Activated CD4-positive, alpha-beta memory T cell treated with anti-CD3 and anti-CD28 coated beads for 36 hours (primary cell): ENCODE measurements at regions not wholly inside any gene's neighbourhood (a gene's known extent, or its start where the extent isn't known, plus 50 kb on each side); places are given as distances from the start of the nearest gene placed in this dataset.

ENCODE experiments used
- CTCF ChIA-PET: fragments of 350-600 bp; sonication (Branson Sonifier 250); formaldehyde crosslinking; loops from one replicate; lab custom pipeline; 2021; ENCODE audit warnings: antibody characterized with exemption, inconsistent platforms; lab: Charles Lee
- POLR2A ChIA-PET: fragments of 350-600 bp; sonication (Branson Sonifier 250); formaldehyde crosslinking; loops from one replicate; lab custom pipeline; 2021; ENCODE audit warnings: antibody characterized with exemption; lab: Charles Lee
- DNase-seq: peaks from one replicate; pipeline ENCODE4 v3.0.0-alpha.2; 2020
- H3K27ac Mint-ChIP-seq: one replicate; pipeline ENCODE4 v1.8.0; 2021; ENCODE audit warnings: mixed read lengths
- H3K27me3 Mint-ChIP-seq: one replicate; pipeline ENCODE4 v1.8.0; 2021; ENCODE audit warnings: mixed read lengths
- H3K36me3 Mint-ChIP-seq: one replicate; pipeline ENCODE4 v1.8.0; 2021; ENCODE audit warnings: mixed read lengths
- H3K4me1 Mint-ChIP-seq: one replicate; pipeline ENCODE4 v1.8.0; 2021; ENCODE audit warnings: low read depth, mixed read lengths
- H3K4me3 Mint-ChIP-seq: one replicate; pipeline ENCODE4 v1.8.0; 2021; ENCODE audit warnings: mild to moderate bottlenecking, mixed read lengths
- H3K9me3 Mint-ChIP-seq: one replicate; pipeline ENCODE4 v1.8.0; 2021; ENCODE audit warnings: mixed read lengths
- intact Hi-C: fragments of 100-400 bp; cut with micrococcal nuclease; formaldehyde crosslinking; loops from one replicate; pipeline ENCODE4 v1.15.1; 2023

- no peaks in the 10 kb centered on the region for H3K36me3 Mint-ChIP-seq
- POLR2A ChIA-PET, result no interaction called here
- no peaks in the 10 kb centered on the region for H3K27me3 Mint-ChIP-seq
- intact Hi-C loops, result no loop called here
- no peak overlapping the region for H3K27ac Mint-ChIP-seq
- no peak for DNase-seq
- H3K9me3 Mint-ChIP-seq, result peaks cover 40% of the 10 kb centered on the region
- no peak overlapping the region for H3K4me3 Mint-ChIP-seq
- no peaks in the 10 kb centered on the region for H3K4me1 Mint-ChIP-seq
- CTCF ChIA-PET, result no interaction called here
These were observed 1094.9 kb upstream of the AUTS2 start for GRCh38 chr7:68503400-68503799.

GRCh38 chr7:68504716-68505115 is 1093.6 kb upstream of the AUTS2 start:
- Mint-ChIP-seq H3K27me3 (no peaks in the 10 kb centered on the region), H3K36me3 (no peaks in the 10 kb centered on the region), H3K4me1 (no peaks in the 10 kb centered on the region), H3K4me3 (no peak overlapping the region), H3K9me3 (peaks cover 52% of the 10 kb centered on the region), H3K27ac (no peak overlapping the region)
- no peak for DNase-seq
- ChIA-PET CTCF (no interaction called here), POLR2A (no interaction called here)
- intact Hi-C loops, result no loop called here

GRCh38 chr7:68505721-68506120 is 1092.6 kb upstream of the AUTS2 start:
- Mint-ChIP-seq H3K4me1 (no peaks in the 10 kb centered on the region), H3K9me3 (peaks cover 61% of the 10 kb centered on the region), H3K4me3 (no peak overlapping the region), H3K27me3 (no peaks in the 10 kb centered on the region), H3K27ac (no peak overlapping the region), H3K36me3 (no peaks in the 10 kb centered on the region)
- POLR2A ChIA-PET, result no interaction called here
- CTCF ChIA-PET, result no interaction called here
- no peak for DNase-seq
- intact Hi-C loops, result no loop called here

- H3K9me3 Mint-ChIP-seq, result peaks cover 54% of the 10 kb centered on the region
- intact Hi-C loops, result no loop called here
- H3K4me1 Mint-ChIP-seq, result no peaks in the 10 kb centered on the region
- no peaks in the 10 kb centered on the region for H3K36me3 Mint-ChIP-seq
- ChIA-PET CTCF (no interaction called here), POLR2A (no interaction called here)
- DNase-seq, result no peak
- H3K27me3 Mint-ChIP-seq, result no peaks in the 10 kb centered on the region
- no peak overlapping the region for H3K4me3 Mint-ChIP-seq
- no peak overlapping the region for H3K27ac Mint-ChIP-seq
These were observed 1090.6 kb upstream of the AUTS2 start for GRCh38 chr7:68507668-68508067.

- no peaks in the 10 kb centered on the region for H3K27me3 Mint-ChIP-seq
- no peaks in the 10 kb centered on the region for H3K36me3 Mint-ChIP-seq
- ChIA-PET CTCF (no interaction called here), POLR2A (no interaction called here)
- DNase-seq, result no peak
- H3K4me3 Mint-ChIP-seq, result no peak overlapping the region
- H3K4me1 Mint-ChIP-seq, result no peaks in the 10 kb centered on the region
- H3K9me3 Mint-ChIP-seq, result peaks cover 44% of the 10 kb centered on the region
- H3K27ac Mint-ChIP-seq, result no peak overlapping the region
- intact Hi-C loops, result no loop called here
These were observed 1089.2 kb upstream of the AUTS2 start for GRCh38 chr7:68509054-68509453.

- Mint-ChIP-seq H3K9me3 (peaks cover 39% of the 10 kb centered on the region), H3K36me3 (no peaks in the 10 kb centered on the region), H3K4me1 (no peaks in the 10 kb centered on the region), H3K27ac (no peak overlapping the region), H3K4me3 (no peak overlapping the region), H3K27me3 (no peaks in the 10 kb centered on the region)
- no peak for DNase-seq
- CTCF ChIA-PET, result no interaction called here
- intact Hi-C loops, result no loop called here
- POLR2A ChIA-PET, result no interaction called here
These were observed 1088.7 kb upstream of the AUTS2 start for GRCh38 chr7:68509603-68510002.

- no peak for DNase-seq
- Mint-ChIP-seq H3K4me3 (no peak overlapping the region), H3K4me1 (no peaks in the 10 kb centered on the region), H3K36me3 (no peaks in the 10 kb centered on the region), H3K9me3 (peaks cover 31% of the 10 kb centered on the region), H3K27me3 (no peaks in the 10 kb centered on the region), H3K27ac (no peak overlapping the region)
- CTCF ChIA-PET, result no interaction called here
- POLR2A ChIA-PET, result no interaction called here
- intact Hi-C loops, result no loop called here
These were observed 1087.0 kb upstream of the AUTS2 start for GRCh38 chr7:68511281-68511680.

- intact Hi-C loops, result no loop called here
- no peaks in the 10 kb centered on the region for H3K4me1 Mint-ChIP-seq
- H3K36me3 Mint-ChIP-seq, result no peaks in the 10 kb centered on the region
- peaks cover 27% of the 10 kb centered on the region for H3K9me3 Mint-ChIP-seq
- no peak overlapping the region for H3K27ac Mint-ChIP-seq
- POLR2A ChIA-PET, result no interaction called here
- no peaks in the 10 kb centered on the region for H3K27me3 Mint-ChIP-seq
- DNase-seq, result no peak
- no peak overlapping the region for H3K4me3 Mint-ChIP-seq
- CTCF ChIA-PET, result no interaction called here
These were observed 1085.8 kb upstream of the AUTS2 start for GRCh38 chr7:68512466-68512865.

GRCh38 chr7:68518060-68518459 is 1080.2 kb upstream of the AUTS2 start:
- Mint-ChIP-seq H3K4me1 (no peaks in the 10 kb centered on the region), H3K4me3 (no peak overlapping the region), H3K9me3 (peaks cover 16% of the 10 kb centered on the region), H3K27ac (no peak overlapping the region), H3K36me3 (no peaks in the 10 kb centered on the region), H3K27me3 (no peaks in the 10 kb centered on the region)
- DNase-seq, result no peak
- ChIA-PET CTCF (no interaction called here), POLR2A (no interaction called here)
- intact Hi-C loops, result no loop called here

GRCh38 chr7:68524126-68524525 is 1074.1 kb upstream of the AUTS2 start:
- CTCF ChIA-PET, result no interaction called here
- Mint-ChIP-seq H3K27ac (no peak overlapping the region), H3K4me3 (no peak overlapping the region), H3K9me3 (peaks cover 34% of the 10 kb centered on the region), H3K4me1 (no peaks in the 10 kb centered on the region), H3K27me3 (no peaks in the 10 kb centered on the region), H3K36me3 (no peaks in the 10 kb centered on the region)
- intact Hi-C loops, result no loop called here
- POLR2A ChIA-PET, result no interaction called here
- no peak for DNase-seq

GRCh38 chr7:68529221-68529620 is 1069.1 kb upstream of the AUTS2 start:
- H3K9me3 Mint-ChIP-seq, result peaks cover 27% of the 10 kb centered on the region
- intact Hi-C loops, result no loop called here
- CTCF ChIA-PET, result no interaction called here

GRCh38 chr7:68535266-68535665 is 1063.0 kb upstream of the AUTS2 start:
- no peaks in the 10 kb centered on the region for H3K27me3 Mint-ChIP-seq
- no peak for DNase-seq
- ChIA-PET CTCF (no interaction called here), POLR2A (no interaction called here)
- H3K9me3 Mint-ChIP-seq, result peaks cover 5% of the 10 kb centered on the region
- no peak overlapping the region for H3K27ac Mint-ChIP-seq
- no peak overlapping the region for H3K4me3 Mint-ChIP-seq
- no peaks in the 10 kb centered on the region for H3K4me1 Mint-ChIP-seq
- no peaks in the 10 kb centered on the region for H3K36me3 Mint-ChIP-seq
- intact Hi-C loops, result no loop called here

More at GRCh38 chr7:68529221-68529620, 1069.1 kb upstream of the AUTS2 start:
- POLR2A ChIA-PET, result no interaction called here
- no peaks in the 10 kb centered on the region for H3K4me1 Mint-ChIP-seq
- DNase-seq, result no peak
- no peak overlapping the region for H3K4me3 Mint-ChIP-seq
- no peaks in the 10 kb centered on the region for H3K36me3 Mint-ChIP-seq
- H3K27ac Mint-ChIP-seq, result no peak overlapping the region
- H3K27me3 Mint-ChIP-seq, result no peaks in the 10 kb centered on the region

GRCh38 chr7:68537051-68537773 is 1061.1 kb upstream of the AUTS2 start:
- intact Hi-C loops, result no loop called here
- CTCF ChIA-PET, result no interaction called here

More at GRCh38 chr7:68537051-68537773, 1061.1 kb upstream of the AUTS2 start:
- no peak for DNase-seq
- no peak overlapping the region for H3K27ac Mint-ChIP-seq
- no peak overlapping the region for H3K4me3 Mint-ChIP-seq
- POLR2A ChIA-PET, result no interaction called here
- no peaks in the 10 kb centered on the region for H3K4me1 Mint-ChIP-seq
- peaks cover 6% of the 10 kb centered on the region for H3K9me3 Mint-ChIP-seq
- no peaks in the 10 kb centered on the region for H3K27me3 Mint-ChIP-seq
- no peaks in the 10 kb centered on the region for H3K36me3 Mint-ChIP-seq
